IMR-90 (cell line): ENCODE measurements at regions not wholly inside any gene's neighbourhood (a gene's known extent, or its start where the extent isn't known, plus 50 kb on each side); places are given as distances from the start of the nearest gene placed in this dataset.
A peak's percentile ranks its signal among the peaks of the same experiment; 100 is the strongest.

ENCODE experiments used
- ATAC-seq: fragments of 200-7000 bp; cut with Tn5 transposase; 2 replicates; pipeline ENCODE4 v1.9.1; 2020; ENCODE audit warnings: low read depth, mild to moderate bottlenecking, moderate library complexity
- BruUV-seq: library from RNA; stranded (reverse); fragments of 400-500 nt; replicated peaks from 2 replicates; lab custom pipeline; 2021; lab: Mats Ljungman, UMichigan
- CTCF ChIA-PET: fragments of 300-600 bp; formaldehyde crosslinking; extraction: SDS; loops from one replicate; lab custom pipeline; 2021; ENCODE audit warnings: antibody characterized with exemption; lab: Yijun Ruan, JAX
- POLR2A ChIA-PET: fragments of 300-600 bp; sonication (Branson Sonifier 250); formaldehyde crosslinking; loops from one replicate; lab custom pipeline; 2022; ENCODE audit warnings: antibody characterized with exemption; ENCODE audit not compliant: unreplicated experiment; lab: Charles Lee
- DNase-seq: peaks from one replicate; pipeline ENCODE4 v3.0.0; 2013
- H2AFZ ChIP-seq: replicated peaks from 2 replicates; pipeline ENCODE3; 2013; ENCODE audit warnings: low read length, mild to moderate bottlenecking; ENCODE audit not compliant: poor library complexity
- H2AK5ac ChIP-seq: 2 replicates; pipeline ENCODE4 v1.6.1; 2013; ENCODE audit warnings: low read depth, low read length, inconsistent platforms
- H2AK9ac ChIP-seq: replicated peaks from 2 replicates; pipeline ENCODE3; 2013; ENCODE audit warnings: mild to moderate bottlenecking, low read depth, low read length, moderate library complexity; ENCODE audit not compliant: poor library complexity
- H2BK120ac ChIP-seq: 2 replicates; pipeline ENCODE4 v1.6.1; 2013; ENCODE audit warnings: low read depth, low read length, inconsistent platforms
- H2BK15ac ChIP-seq: 3 replicates; pipeline ENCODE4 v1.6.1; 2013; ENCODE audit warnings: low read depth, low read length, inconsistent platforms
- H2BK20ac ChIP-seq: 2 replicates; pipeline ENCODE4 v1.6.1; 2013; ENCODE audit warnings: low read depth, mild to moderate bottlenecking, inconsistent platforms, low read length, moderate library complexity
- H2BK5ac ChIP-seq: 2 replicates; pipeline ENCODE4 v1.6.1; 2013; ENCODE audit warnings: mild to moderate bottlenecking, low read depth, low read length, inconsistent platforms; ENCODE audit not compliant: poor library complexity, severe bottlenecking
- H3K14ac ChIP-seq: replicated peaks from 2 replicates; pipeline ENCODE4 v1.6.1; 2013; ENCODE audit warnings: low read depth, low read length, inconsistent platforms
- H3K18ac ChIP-seq: 2 replicates; pipeline ENCODE4 v1.6.1; 2013; ENCODE audit warnings: low read depth, low read length, control low read depth
- H3K23ac ChIP-seq: 2 replicates; pipeline ENCODE4 v1.6.1; 2013; ENCODE audit warnings: low read depth, low read length, inconsistent platforms
- H3K27ac ChIP-seq: 2 replicates; pipeline ENCODE4 v1.5.1; 2013; ENCODE audit warnings: mild to moderate bottlenecking, control low read depth, low read length; ENCODE audit not compliant: insufficient read depth
- H3K27me3 ChIP-seq: 2 replicates; pipeline ENCODE4 v1.6.1; 2013; ENCODE audit warnings: low read length; ENCODE audit not compliant: control insufficient read depth, insufficient read depth
- H3K36me3 ChIP-seq: 2 replicates; pipeline ENCODE4 v1.6.1; 2013; ENCODE audit warnings: low read length, mixed read lengths; ENCODE audit not compliant: control insufficient read depth, insufficient read depth
- H3K4ac ChIP-seq: 2 replicates; pipeline ENCODE4 v1.6.1; 2013; ENCODE audit warnings: low read depth, low read length, inconsistent platforms
- H3K4me1 ChIP-seq: 2 replicates; pipeline ENCODE4 v1.6.1; 2013; ENCODE audit warnings: low read length, mixed read lengths; ENCODE audit not compliant: control insufficient read depth, insufficient read depth
- H3K4me2 ChIP-seq: 2 replicates; pipeline ENCODE4 v1.6.1; 2013; ENCODE audit warnings: low read depth, mild to moderate bottlenecking, control low read depth, low read length, moderate library complexity
- H3K4me3 ChIP-seq: 2 replicates; pipeline ENCODE4 v1.5.1; 2013; ENCODE audit warnings: low read depth, mild to moderate bottlenecking, control low read depth, low read length, moderate library complexity; ENCODE audit not compliant: insufficient read depth
- H3K56ac ChIP-seq: 2 replicates; pipeline ENCODE4 v1.6.1; 2013; ENCODE audit warnings: low read length, inconsistent platforms; ENCODE audit not compliant: insufficient read depth; ENCODE audit errors: extremely low read depth
- H3K79me1 ChIP-seq, 2 experiments: 2 replicates each; pipeline ENCODE4 v1.6.1; 2013; ENCODE audit warnings: low read length in 2 of 2, inconsistent platforms in 1 of 2, low read depth in 1 of 2
- H3K9ac ChIP-seq: 2 replicates; pipeline ENCODE4 v1.6.1; 2013; ENCODE audit warnings: low read depth, low read length, control low read depth
- H3K9me1 ChIP-seq: 2 replicates; pipeline ENCODE4 v1.6.1; 2013; ENCODE audit warnings: low read length, inconsistent platforms; ENCODE audit not compliant: insufficient read depth
- H3K9me3 ChIP-seq: 2 replicates; pipeline ENCODE4 v1.6.1; 2013; ENCODE audit warnings: low read length; ENCODE audit not compliant: control insufficient read depth, insufficient read depth
- H4K20me1 ChIP-seq: 2 replicates; pipeline ENCODE4 v1.6.1; 2013; ENCODE audit warnings: low read length, inconsistent platforms; ENCODE audit not compliant: insufficient read depth
- H4K5ac ChIP-seq: 2 replicates; pipeline ENCODE4 v1.6.1; 2013; ENCODE audit warnings: mild to moderate bottlenecking, low read depth, low read length, control low read depth
- H4K8ac ChIP-seq, 2 experiments: 2 replicates each; pipeline ENCODE4 v1.6.1; 2013; ENCODE audit warnings: low read depth in 2 of 2, low read length in 2 of 2, control low read depth in 1 of 2, inconsistent platforms in 1 of 2
- H4K91ac ChIP-seq: 2 replicates; pipeline ENCODE4 v1.6.1; 2013; ENCODE audit warnings: low read depth, low read length, inconsistent platforms; ENCODE audit not compliant: insufficient read depth
- CEBPB ChIP-seq: IDR thresholded peaks from 2 replicates; pipeline ENCODE4 v1.6.1; 2012; ENCODE audit warnings: low read depth, low read length, improper control_type of control experiment
- CHD1 ChIP-seq: IDR thresholded peaks from 2 replicates; pipeline ENCODE4 v1.6.1; 2012; ENCODE audit warnings: low read depth, low read length, improper control_type of control experiment
- CTCF ChIP-seq: conservative IDR thresholded peaks from 2 replicates; pipeline ENCODE4 v1.5.1; 2012; ENCODE audit warnings: mild to moderate bottlenecking, low read depth, low read length, improper control_type of control experiment
- ELK1 ChIP-seq: fragments of 150-350 bp; IDR thresholded peaks from 2 replicates; pipeline ENCODE4 v1.6.1; 2016; ENCODE audit warnings: low read depth, mild to moderate bottlenecking, low read length, moderate library complexity, borderline replicate concordance
- FOS ChIP-seq: fragments of 150-350 bp; IDR thresholded peaks from 2 replicates; pipeline ENCODE4 v1.6.1; 2016; ENCODE audit warnings: low read depth, low read length
- MAFK ChIP-seq: IDR thresholded peaks from 2 replicates; pipeline ENCODE4 v1.6.1; 2012; ENCODE audit warnings: low read depth, low read length, improper control_type of control experiment
- MAZ ChIP-seq: IDR thresholded peaks from 2 replicates; pipeline ENCODE4 v1.6.1; 2012; ENCODE audit warnings: low read depth, mild to moderate bottlenecking, low read length, improper control_type of control experiment, moderate library complexity, borderline replicate concordance
- MXI1 ChIP-seq: IDR thresholded peaks from 2 replicates; pipeline ENCODE4 v1.6.1; 2012; ENCODE audit warnings: low read depth, mild to moderate bottlenecking, low read length, moderate library complexity, borderline replicate concordance
- NFE2L2 ChIP-seq: fragments of 150-350 bp; IDR thresholded peaks from 2 replicates; pipeline ENCODE4 v1.6.1; 2016; ENCODE audit warnings: low read depth, mild to moderate bottlenecking, low read length
- POLR2A ChIP-seq: IDR thresholded peaks from 2 replicates; pipeline ENCODE4 v1.6.1; 2012; ENCODE audit warnings: mild to moderate bottlenecking, low read depth, low read length
- RAD21 ChIP-seq: IDR thresholded peaks from 2 replicates; pipeline ENCODE4 v1.6.1; 2012; ENCODE audit warnings: low read length, improper control_type of control experiment
- RCOR1 ChIP-seq: IDR thresholded peaks from 2 replicates; pipeline ENCODE4 v1.6.1; 2012; ENCODE audit warnings: mild to moderate bottlenecking, low read length, improper control_type of control experiment; ENCODE audit not compliant: insufficient replicate concordance
- RFX5 ChIP-seq: IDR thresholded peaks from 2 replicates; pipeline ENCODE4 v1.8.0; 2012; ENCODE audit warnings: low read depth, mild to moderate bottlenecking, low read length, moderate library complexity
- SMC3 ChIP-seq: fragments of 150-350 bp; IDR thresholded peaks from 2 replicates; pipeline ENCODE4 v1.6.1; 2016; ENCODE audit warnings: low read depth, mild to moderate bottlenecking, antibody characterized with exemption, low read length, moderate library complexity
- USF2 ChIP-seq: fragments of 150-350 bp; IDR thresholded peaks from 2 replicates; pipeline ENCODE4 v1.6.1; 2017; ENCODE audit warnings: mild to moderate bottlenecking, antibody characterized with exemption, low read length, low read depth
- WGBS, 2 experiments: methylation state at CpG; one replicate each; pipeline versions ENCODE4 v1.1.5 to v1.1.7; 2013; ENCODE audit warnings: missing lambda C conversion rate in 2 of 2; ENCODE audit not compliant: insufficient read length in 1 of 2; ENCODE audit errors: extremely low coverage in 2 of 2; 5-methylcytosine and 5-hydroxymethylcytosine counted together
- dilution Hi-C: fragments of 300-500 bp; cut with HindIII; formaldehyde crosslinking; loops from one replicate; pipeline ENCODE4 v1.14.3; 2018; ENCODE audit warnings: low sequenced_read_pairs; ENCODE audit not compliant: unreplicated experiment
- in situ Hi-C: fragments of 300-500 bp; cut with MboI; formaldehyde crosslinking; loops from 3 replicates; pipeline ENCODE4 v1.14.3; 2019; ENCODE audit warnings: low sequenced_read_pairs, inconsistent platforms, mixed read lengths
- intact Hi-C: fragments of 100-400 bp; cut with micrococcal nuclease; formaldehyde crosslinking; loops from 2 replicates; pipeline ENCODE4 v1.10.0; 2022

- WGBS, 2 experiments: no CpG with 5 or more reads among the region's 6 CpGs
Observed at GRCh38 chr9:81841333-81841732, 86.9 kb upstream of the SPATA31D4 start.

More at GRCh38 chr9:81841333-81841732, 86.9 kb upstream of the SPATA31D4 start:
- Histone ChIP-seq H4K5ac (no peak overlapping the region), H2BK120ac (no peak overlapping the region), H3K27me3 (no peaks in the 10 kb centered on the region), H4K8ac (no peak overlapping the region), H3K14ac (no peak overlapping the region), H3K9ac (no peak overlapping the region), H3K4ac (peak overlapping the region; percentile 3; the same call in 1 of the 2 replicates), H3K18ac (no peak overlapping the region), H4K20me1 (no peaks in the 10 kb centered on the region), H2AFZ (no peak overlapping the region), H3K23ac (no peak overlapping the region), H3K36me3 (no peaks in the 10 kb centered on the region), H2BK20ac (no peak overlapping the region), H2AK5ac (0 out of 2 replicates have a peak overlapping the region, but pooled peaks have one; percentile 8), H4K91ac (no peak overlapping the region), H2BK5ac (no peak overlapping the region), H3K56ac (no peak overlapping the region), H3K9me1 (no peaks in the 10 kb centered on the region), H3K9me3 (no peaks in the 10 kb centered on the region), H3K4me2 (no peak overlapping the region), H2AK9ac (no peak overlapping the region), H3K4me3 (no peak overlapping the region), H3K79me1 (no peaks in the 10 kb centered on the region), H3K4me1 (peaks cover 2% of the 10 kb centered on the region; the same call in 1 of the 2 replicates), H3K27ac (no peak overlapping the region), H2BK15ac (no peak overlapping the region; the same call in 2 of the 3 replicates)
- dilution Hi-C loops (no loop called here), intact Hi-C loops (loop anchor here (5.0 to 10.0 kb wide), 3 partner anchors 317 to 1237 kb away; no protein-coding TSS in a partner anchor), in situ Hi-C loops (loop anchor here (10.0 kb wide), 2 partner anchors 137 to 657 kb away; no protein-coding TSS in a partner anchor)
- ChIA-PET CTCF (interaction anchor here (0.6 kb wide), 1 partner anchor 117 kb away, joined by 3 read pairs; no protein-coding TSS in a partner anchor), POLR2A (no interaction called here)
- ATAC-seq (no peak), DNase-seq (no peak)
- no peak for TF ChIP-seq RFX5
- TF ChIP-seq ELK1: no peak
- TF ChIP-seq RCOR1: no peak
- TF ChIP-seq CHD1: no peak
- no peak for TF ChIP-seq CEBPB
- TF ChIP-seq POLR2A: no peak
- no peak for TF ChIP-seq MXI1
- TF ChIP-seq RAD21: no peak
- TF ChIP-seq CTCF: no peak
- no peak for TF ChIP-seq NFE2L2
- no peak for TF ChIP-seq FOS
- TF ChIP-seq USF2: no peak
- no peak for TF ChIP-seq SMC3
- TF ChIP-seq MAZ: no peak
- TF ChIP-seq MAFK: no peak
- BruUV-seq: no TSS peak
